HG02642 (cell line): ENCODE measurements at regions not wholly inside any gene's neighbourhood (a gene's known extent, or its start where the extent isn't known, plus 50 kb on each side); places are given as distances from the start of the nearest gene placed in this dataset.

ENCODE experiments used
- ATAC-seq: cut with Tn5 transposase; IDR thresholded peaks from one replicate; pipeline ENCODE4 v1.9.1; 2021; ENCODE audit warnings: mild to moderate bottlenecking; ENCODE audit not compliant: unreplicated experiment, poor library complexity

DNA sequence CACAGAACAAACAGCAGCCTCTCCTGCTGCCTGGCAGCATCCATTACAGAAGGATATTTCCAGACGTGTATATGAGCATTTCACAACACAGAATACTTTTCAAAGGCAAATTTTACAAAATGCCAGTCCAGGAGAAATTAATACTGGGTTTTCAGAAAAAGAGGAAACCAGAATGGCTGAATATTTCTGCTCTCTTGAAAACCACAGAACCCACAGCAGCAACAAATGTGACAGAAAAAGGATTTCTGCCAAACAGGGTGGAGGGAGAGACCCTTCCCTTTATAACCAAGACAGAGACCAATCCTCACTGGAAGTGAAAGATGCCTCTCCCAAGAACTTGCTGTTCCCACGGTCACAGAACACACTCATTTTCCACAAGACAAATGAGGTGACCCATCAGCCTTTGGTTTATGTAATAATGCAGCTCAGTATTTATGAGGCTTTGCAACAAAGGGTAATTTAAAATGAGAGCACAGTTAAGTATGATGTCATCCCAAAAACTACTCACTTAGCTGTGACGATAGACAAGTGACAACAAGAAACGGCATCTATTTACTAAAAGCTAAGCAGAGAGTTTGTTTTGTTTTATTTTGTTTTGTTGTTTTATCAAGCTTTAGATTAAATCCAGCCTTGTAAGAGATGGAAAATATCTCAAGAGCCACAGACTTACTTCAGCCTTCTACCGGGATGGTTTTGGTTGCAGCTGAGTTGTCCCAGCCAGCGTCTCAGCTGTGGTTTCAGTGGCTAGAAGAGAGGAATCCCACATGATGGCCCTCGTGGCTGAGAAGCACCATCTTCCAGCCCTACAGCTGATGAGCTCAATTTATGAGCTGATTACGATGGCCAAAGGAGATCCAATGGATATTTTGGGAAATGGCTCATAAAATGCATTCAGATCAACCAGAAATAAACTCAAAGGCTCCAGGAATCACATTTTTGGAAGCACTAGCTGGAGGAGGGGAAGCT lies 249.3 kb upstream of the AGAP1 start:
- no peak for ATAC-seq

DNA sequence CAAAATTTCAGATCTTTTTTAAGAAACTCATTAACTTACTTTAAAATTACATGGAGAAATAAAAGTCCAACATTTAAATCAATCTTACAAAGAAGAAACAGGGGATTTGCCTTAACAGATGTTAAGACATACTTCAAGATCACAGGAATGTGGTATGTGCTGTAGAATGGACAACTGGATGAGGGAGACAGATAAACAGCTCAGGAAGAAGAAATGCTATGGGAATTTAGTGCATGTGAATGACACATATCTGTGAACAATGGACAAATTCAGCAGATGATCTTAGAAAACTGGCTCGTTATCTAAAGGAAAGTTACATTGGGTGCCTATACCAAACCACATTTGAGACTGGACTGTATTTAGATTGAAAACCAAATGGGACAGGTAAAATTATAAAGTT lies 246.8 kb upstream of the AGAP1 start:
- no peak for ATAC-seq

DNA sequence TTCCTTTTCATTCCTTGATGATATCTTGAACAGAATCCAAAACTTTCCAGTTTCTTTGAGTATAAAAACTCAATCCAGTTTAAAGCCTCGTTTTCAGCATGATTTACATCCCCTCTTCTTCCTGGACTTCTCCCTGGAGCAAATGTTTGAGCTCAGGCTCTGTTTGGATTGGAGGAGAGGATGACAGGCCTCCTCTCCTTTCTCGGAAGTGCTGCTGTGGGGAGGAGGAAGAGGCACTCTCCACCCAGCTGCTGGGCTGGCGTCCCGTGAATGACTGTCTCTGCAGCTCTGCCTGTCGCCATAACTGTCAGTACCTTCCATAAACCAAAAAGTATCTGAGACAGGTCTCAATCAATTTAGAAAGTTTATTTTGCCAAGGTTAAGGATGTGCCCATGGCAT lies 238.2 kb upstream of the AGAP1 start:
- ATAC-seq: no peak

DNA sequence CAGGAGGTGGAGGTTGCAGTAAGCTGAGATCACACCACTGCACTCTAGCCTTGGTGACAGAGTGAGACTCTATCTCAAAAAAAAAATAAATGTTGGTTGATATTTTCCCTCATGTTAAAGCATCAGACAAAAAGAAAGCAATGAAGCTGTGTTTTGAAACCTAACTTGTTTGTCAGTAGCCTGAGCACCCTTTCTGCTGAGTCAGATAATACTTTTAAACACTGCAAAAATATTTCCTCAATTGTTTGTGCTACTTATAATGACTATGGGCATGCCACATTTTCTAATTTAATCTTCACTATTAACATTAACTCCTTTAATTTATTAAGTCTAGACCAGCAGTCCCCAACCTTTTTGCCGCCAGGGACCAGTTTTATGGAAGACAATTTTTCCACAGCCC lies 236.3 kb upstream of the AGAP1 start:
- no peak for ATAC-seq

DNA sequence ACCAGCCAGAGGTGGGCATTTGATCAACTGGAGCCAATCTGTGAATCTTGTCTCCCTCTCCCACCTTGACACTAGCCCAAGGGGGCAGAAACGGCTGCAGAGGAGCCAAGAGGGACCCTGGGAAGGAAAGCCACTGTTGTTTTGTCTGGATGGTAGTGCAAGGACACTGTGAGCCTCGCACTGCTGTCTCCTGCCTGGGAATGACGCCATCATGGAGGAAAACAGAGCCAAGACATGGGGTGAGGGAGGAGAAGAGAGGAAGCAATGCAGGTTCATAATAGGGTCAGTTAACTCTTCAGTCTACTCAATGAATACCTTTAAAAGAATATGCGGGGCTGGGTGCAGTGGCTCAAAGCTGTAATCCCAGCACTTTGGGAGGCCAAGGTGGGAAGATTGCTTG lies 231.1 kb upstream of the AGAP1 start:
- ATAC-seq: no peak

DNA sequence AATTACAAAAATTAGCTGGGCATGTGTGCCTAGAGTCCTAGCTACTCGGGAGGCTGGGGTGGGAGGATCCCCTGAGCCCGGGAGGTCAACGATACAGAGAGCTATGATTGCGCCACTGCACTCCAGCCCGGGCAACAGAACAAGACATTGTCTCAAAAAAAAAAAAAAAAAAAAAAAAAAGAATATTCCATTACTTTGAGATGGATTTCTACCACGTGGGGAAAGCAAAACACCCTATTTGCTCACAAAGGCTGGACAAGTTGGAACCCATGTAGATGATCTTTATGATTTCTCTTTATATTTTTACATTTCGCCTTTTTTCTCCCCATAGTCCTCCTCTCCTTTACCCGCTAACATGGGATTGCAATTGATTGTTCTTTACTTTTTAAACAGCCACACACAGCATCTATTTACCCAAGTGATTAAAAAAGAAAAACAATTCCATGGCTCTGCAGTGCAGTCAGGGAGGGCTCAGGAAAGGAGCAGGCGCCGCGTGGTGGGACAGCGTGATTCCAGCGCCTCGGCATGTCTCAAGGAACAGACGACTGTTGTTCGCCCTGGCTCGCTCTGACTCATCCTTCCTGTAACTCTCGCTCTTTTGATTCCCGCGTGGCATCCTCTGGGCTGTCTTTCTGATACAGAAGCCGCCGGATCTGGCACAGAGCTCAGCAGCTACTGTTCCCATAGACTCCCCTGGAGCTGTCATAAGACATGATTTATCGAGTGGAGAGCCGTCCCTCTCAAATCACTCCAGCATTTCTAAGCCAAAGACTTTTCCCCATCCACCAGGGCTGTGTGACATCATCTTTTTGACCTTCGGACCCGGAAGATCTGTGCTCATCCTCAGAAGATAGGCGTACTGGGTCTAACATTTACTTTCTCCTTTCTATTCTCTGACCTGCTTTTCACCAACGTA lies 230.4 kb upstream of the AGAP1 start:
- ATAC-seq: no peak

DNA sequence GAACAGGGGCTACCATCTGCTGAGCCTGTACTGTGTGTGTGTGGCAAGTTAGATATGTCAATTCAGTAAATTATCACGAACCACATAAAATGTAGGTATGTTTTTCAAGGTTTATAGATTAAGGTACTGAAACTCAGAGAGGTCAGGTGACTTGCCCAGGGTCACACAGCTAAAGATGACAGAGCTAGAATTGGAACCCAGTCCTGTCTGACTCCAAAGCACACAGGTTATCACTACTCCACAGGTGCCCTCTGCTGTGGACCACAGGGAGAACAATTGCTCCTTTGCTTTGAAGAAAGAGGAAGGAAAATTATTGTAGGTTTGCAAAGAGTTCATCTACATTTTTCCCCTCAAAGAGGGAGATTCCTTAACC lies 229.7 kb upstream of the AGAP1 start:
- ATAC-seq: no peak

DNA sequence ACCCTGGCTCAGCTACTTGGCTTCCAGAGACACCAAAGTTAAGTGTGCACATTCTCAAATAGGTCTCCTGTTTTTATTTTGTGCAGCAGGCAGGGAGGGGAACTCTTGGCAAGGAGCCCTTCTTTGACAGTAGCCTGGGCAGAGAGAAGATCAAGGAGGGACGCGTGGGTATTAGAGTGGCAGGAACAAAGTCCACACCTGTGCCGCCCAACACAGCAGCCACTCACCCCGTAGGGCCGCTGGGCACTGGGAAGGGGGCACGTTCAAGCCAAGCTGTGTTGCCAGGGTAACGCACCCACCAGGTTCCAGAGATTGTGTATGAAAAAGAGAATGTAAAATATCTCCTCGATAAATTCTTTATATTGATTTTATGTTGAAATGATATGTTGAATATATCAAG lies 229.3 kb upstream of the AGAP1 start:
- ATAC-seq: no peak

DNA sequence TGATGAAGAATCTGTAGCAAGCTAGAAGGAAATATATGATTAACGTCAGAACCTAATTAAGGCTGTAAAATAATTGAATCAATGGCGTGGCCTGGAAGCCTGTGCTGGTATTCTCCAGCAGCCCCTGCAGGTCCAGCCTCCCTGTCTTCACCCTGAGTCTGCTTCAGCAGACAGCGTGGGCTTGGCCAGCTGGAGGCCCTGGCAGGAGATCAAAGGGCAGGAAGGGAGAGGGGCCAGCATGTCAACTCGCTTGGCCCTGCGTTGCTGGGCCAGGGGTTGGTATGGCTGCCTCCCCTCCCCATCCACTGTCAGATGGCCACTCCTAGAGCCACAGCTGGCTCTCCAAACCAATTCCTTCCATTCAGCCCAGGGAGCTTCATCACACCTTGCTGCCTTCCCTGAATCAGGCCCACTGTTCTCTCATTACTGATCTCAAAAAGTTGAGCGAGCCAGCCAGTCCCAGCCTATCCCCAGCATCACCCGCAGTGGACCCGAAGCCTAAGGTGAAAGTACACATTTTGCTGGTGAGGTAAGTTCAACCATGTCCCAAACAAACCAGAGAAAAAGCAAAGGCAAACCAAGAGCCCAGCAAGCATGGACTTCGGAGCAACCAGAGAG lies 228.4 kb upstream of the AGAP1 start:
- ATAC-seq: no peak

DNA sequence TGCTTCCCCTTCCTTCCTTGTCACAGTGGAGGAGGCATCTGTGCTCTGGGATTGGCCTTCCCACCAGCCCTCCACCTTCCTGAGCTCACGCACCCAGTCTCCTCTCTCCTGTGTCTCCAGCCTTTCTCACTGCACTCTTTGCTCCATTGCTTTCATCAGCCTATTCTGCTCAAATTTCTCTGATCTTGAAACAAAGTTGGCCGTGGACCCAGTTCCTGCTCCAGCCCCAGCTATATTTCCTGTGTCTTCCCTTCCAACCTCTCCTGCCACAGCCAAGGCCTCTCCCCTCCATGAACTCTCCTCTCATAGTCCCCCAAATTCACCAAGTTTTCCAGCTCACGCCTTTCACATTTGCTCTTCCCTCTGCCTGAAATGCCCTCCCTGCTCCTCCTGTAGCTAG lies 226.6 kb upstream of the AGAP1 start:
- ATAC-seq: no peak

DNA sequence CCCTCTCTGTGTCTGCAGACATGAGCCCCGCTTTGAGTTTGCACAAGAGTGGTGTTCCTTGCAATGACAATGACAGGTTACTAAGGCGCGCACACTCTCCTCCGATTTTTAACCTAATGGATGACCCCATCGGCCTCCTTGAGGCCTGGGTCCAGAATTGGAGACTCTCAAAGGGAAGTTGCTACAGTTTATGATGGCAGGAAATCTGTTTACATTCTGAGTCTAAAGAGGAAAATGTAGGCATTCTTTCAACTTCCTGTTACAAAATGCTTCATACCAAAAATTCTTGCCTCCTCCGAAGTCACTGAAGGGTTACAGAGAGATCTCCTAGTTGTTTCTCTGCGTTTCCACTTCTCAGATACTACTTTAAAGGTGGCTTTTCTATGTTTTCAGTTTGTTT lies 225.3 kb upstream of the AGAP1 start:
- ATAC-seq: no peak

DNA sequence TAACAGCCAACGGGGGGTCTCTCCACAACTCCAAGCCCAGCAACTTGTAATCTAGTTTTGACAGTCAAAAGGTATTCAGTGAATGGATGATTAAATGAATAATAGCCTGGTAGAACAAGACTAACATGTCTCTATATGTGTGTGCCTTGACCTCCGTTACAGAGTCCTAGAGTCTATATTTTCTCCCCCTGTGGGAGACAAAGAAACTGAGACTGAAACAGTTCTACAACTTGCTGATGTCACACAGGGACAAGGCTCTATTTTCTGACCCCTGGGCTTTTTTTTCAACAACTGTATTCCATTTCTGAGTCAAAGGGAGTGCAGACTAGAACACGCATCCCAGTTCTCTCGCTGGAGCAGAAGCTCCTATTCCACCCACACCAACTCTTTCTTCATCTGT lies 223.6 kb upstream of the AGAP1 start:
- no peak for ATAC-seq

DNA sequence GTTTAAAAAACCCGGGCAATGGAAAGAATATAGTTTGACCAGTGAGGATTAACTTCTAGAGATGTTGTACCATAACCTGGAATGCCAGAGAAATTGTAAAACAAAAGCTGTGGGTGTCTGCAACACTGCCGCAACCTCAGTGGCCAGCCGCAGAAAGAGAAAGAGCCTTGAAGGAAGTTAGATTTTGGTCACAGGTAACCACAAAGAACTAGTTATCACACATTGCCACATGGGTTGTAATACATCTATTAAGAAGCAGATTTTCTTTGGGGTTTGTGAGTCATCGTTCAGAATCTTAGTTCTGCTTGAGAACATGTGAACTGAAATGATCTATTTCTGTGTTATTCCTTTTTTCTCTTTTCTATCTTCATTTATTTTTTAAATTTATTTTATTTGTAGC lies 222.9 kb upstream of the AGAP1 start:
- ATAC-seq: peak; percentile 73

DNA sequence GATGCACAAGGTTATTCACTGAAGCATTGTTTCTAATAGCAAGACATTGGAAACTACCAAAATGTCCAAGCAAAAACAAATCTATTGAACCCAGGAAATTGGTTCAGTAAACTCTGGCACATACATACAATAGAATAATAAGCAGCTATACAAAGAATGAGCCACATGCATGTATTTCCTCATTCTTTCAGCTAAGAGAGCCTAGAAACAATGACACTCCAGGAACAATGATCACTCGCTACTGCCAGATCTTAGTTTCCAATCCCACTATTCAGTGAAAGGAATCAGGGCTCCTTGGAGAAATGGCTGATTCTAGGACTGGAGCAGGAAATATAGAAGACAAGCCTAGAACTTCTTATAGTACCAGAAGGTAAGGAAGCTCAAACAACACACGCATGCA lies 221.9 kb upstream of the AGAP1 start:
- ATAC-seq: no peak

DNA sequence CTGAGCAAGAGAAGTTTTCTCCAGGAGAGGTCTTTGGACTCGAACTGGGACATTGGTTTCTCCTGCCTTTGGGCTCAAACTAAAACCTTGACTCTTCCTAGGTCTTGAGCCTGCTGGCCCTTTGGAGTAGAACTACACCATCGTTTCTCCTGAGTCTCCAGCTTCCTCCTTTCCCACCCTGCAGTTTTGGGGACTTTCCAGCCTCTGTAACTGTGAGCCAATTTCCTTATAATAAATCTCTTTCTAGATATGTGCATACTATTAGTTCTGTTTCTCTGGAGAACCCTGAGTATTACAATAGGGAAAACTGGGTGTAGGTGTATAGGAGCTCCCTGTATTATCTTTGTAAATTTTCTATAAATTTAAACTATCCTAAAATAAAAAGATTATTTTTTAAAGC lies 219.8 kb upstream of the AGAP1 start:
- ATAC-seq: no peak

DNA sequence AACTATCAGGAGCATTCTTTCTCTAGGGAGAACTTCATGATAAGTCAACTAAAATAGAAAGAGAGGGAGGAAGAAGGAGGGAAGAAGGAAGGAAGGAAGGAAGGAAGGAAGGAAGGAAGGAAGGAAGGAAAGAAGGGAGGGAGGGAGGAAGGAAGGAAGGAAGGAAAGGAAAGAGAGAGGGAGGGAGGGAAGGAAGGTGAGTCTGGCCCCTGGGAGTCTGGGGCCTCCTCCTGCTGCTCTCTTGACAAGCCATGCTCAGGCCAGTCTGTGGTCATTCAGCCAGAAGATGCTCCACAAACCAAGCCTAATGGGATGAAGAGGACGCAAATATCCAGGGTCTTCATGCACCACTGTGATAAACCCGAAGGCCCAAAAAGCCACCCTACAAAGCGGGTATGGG lies 216.4 kb upstream of the AGAP1 start:
- no peak for ATAC-seq

DNA sequence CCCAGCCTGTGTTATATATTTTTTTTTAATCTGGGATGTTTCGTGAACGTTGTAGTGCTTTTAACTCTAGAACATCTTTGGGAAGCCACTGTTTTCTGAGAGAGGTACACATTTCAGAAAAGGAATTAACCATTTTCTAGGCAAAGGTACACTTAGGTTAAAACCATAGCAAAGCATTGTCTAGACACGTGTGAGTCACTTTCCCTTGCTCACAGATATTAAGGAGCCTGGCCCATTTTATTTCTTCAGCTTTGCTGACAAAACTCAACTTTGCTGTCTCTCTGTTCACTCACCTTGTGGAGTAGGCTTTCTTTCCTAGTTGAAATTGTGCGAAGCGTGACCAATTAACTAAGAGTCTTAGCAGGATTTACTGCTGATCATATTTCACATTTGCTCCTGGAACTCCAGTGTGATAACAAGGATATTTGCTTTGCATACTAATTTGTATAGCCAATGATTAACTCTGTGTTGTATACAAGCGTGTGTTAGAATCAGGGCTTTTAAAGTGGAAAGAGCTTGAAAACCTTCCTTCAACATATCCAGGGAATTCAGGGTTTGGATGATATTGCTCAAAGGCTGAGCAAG lies 215.0 kb upstream of the AGAP1 start:
- ATAC-seq: no peak

DNA sequence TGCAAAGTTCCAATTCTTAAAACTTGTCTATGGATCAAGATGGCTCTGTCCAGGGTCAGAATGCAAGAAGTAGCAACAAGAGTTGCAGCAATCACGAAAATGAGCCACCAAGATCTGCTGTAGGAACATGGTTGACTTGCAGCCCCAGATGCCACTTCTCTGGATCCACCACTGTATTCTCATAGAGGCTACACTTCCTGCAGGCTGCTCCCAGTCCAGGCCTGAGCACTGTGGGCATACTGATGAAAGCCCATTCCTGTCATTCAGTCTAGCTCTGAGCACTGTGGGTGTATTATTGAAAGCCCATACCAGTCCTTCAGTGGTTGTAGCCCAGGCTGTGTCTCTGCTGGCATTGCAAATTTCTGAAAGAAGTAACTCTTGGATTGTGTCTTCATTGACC lies 213.9 kb upstream of the AGAP1 start:
- ATAC-seq: no peak

DNA sequence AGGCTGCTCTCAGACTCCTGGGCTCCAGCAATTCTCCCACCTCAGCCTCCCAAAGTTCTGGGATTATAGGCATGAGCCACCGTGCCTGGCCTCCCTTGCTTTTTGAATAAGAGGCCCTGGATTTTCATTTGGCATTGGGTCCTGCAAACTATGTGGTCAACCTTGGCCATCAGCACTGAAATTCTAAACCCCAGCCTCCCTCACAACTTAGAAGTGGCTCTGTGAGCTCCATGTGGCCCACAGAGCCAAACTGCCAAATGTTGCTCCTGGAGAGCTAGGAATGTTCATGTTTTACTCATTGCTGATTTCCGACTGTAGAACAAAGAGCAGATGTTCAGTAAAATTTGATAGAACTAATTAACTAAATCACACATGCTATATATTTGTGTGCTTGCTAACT lies 210.6 kb upstream of the AGAP1 start:
- ATAC-seq: no peak

DNA sequence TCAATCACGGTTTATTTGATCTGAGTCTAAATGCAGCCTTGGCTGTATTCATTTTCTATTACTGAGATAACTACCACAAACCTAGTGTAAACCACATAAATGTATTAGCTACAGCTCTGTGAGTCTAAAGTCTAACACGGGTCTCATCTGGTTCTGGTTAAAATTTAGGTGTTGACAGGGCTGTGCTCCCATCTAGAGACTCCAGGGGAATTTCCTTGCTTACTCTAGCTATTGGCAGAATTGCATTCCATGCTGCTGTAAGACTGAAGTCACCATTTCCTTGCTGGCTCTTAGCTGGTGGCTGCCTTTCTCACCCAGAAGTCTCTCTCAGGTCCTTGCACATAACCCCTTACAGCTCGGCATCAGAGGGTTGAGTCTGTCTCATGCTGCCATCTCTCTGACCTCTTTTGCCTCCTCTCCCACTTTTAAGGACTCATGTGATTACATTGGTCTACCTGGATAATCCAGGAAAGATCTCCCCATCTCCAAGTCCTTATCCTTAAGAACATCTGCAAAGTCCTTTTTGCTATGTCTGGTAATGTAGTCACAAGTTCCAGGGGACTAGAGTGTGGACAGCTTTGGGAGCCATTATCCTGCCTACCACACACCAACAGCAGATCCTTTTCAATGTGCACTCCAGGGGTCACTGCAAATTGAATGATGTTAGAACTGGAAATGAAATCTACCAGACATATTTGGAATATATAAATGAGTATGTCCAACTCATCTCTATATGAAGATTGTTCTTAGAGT lies 207.0 kb upstream of the AGAP1 start:
- no peak for ATAC-seq
